Posterior cingulate gyrus (tissue), 11 donors: ENCODE measurements at regions not wholly inside any gene's neighbourhood (a gene's known extent, or its start where the extent isn't known, plus 50 kb on each side); places are given as distances from the start of the nearest gene placed in this dataset.
"Not testable (repeated sequence)": the region's sequence is repeated elsewhere in the genome, so short reads cannot be mapped to it uniquely, and the experiment has no call there.

ENCODE experiments used
- DNase-seq, 10 donors: peaks; one replicate each; pipeline versions ENCODE4 v3.0.0 to v3.0.0-alpha.2; 2020 to 2021; ENCODE audit warnings: mixed read lengths in 3 of 10
- intact Hi-C: fragments of 100-400 bp; cut with DNase I; formaldehyde crosslinking; loops from one replicate; pipeline ENCODE4 v1.15.1; 2023

DNA sequence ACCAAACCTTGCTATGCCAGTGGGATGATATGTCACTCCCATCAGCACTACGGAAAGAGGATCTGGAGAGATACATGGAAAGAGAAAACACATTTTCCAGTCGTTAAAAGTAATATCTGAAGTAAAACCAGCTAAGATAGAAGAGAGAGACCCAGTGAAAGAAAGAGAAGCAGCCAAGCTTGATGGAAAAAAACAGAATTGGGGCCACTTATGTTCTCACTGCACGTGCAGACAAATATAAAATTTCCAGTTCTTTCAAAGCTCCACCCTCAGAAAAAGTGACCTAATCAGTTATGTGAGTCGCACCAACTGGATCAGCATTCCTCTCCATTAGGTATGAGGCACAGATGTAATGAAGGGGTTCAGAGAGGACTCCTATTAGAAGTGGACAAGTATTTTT is 266.1 kb downstream of the MTERF1 start:
- DNase-seq, result no peak
- intact Hi-C loops, result no loop called here

DNA sequence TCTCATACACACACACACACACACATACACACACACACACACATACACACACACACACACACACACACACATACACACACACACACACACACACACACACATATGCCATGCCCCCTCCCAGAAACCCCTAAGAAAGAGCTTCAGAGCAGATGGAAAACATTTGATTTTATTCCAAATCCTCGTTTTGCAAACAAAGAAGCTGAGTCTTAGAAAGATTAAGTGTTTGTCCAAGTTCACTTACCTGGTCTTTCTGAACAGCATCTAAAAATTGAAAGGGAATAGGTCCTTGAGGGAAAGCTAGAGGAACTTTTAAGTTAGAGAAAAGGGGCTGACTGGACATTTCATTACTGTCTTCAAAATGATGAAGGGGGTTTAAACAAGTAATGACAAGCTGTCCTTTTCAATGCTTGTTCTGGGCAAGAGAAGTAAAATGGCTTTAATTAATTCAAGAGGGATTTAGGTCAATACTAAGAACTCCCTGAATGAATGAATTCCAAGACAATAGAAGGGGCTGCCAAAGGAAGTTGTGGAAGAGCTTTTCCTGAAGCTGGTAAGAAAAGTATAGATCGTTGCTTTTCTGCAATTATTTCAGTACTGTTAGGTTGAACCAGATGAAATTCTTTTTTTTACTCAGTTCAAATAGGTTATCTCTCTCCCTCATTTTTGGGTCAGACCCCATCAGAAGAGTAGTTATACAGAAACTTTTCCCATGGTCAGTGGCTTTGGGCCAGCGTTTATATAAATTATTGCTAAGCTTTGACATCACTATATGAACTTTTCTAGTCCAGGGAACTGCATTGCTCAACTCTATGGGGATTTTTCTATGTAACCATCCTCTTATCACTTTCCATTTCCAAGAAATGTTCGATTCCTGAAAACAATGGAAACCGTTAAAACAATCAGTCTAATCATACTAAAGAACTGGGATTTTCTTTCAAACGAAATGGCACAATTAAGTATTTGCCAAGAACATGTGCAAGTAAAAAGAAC is 261.4 kb downstream of the MTERF1 start:
- intact Hi-C loops, result no loop called here
- no peak for DNase-seq

DNA sequence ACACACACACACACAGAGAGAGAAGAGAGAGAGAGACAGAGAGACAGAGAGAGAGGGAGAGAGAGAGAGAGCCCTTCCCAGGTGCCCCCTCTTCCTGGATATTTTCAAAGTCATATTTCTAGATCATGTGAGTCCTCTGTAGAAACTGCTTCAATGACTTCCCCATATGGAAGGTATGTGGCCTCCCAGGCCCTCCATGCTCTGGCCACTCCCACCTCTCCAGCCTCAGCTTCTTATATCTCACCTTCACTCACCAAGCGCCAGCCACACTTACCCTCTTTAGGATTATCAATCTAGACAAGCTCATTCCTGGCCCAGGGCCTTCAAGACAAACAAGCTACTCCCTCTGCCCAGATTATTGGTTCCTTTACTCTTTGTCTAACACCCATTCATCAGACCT is 259.7 kb downstream of the MTERF1 start:
- intact Hi-C loops, result no loop called here
- DNase-seq, result no peak

DNA sequence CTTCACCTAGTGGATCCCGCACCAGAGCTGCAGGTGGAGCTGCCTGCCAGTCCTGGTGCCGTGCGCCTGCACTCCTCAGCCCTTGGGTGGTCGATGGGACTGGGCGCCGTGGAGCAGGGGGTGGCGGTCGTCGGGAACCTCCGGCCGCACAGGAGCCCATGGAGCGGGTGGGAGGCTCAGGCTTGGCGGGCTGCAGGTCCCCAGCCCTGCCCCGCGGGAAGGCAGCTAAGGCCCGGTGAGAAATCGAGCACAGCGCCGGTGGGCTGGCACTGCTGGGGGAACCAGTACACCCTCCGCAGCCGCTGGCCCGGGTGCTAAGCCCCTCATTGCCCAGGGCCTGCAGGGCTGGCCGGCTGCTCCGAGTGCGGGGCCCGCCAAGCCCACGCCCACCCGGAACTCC is 253.2 kb downstream of the MTERF1 start:
- peak in 3 of 10 donors; percentile 65 to 73 (median 68) for DNase-seq
- intact Hi-C loops, result not testable (repeated sequence)

DNA sequence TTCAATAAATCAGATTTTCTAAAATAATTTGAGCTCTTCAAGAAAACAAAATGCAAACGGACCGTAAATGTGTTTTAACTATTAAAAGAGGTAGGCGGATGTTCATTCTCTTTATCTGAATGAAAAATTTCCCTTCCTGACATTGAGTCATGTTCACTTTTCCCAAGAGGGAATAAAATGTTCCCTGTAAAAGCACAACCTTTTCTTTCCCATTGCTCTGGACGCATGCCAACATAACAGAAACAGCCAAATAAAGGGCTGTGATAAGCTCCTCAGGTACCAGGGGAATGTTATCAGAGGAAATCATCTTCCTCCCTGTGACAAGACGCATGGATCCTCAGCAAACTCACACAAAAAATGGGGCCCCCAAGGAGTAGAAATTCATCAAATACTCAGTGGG is 251.8 kb downstream of the MTERF1 start:
- no peak for DNase-seq
- intact Hi-C loops, result no loop called here

DNA sequence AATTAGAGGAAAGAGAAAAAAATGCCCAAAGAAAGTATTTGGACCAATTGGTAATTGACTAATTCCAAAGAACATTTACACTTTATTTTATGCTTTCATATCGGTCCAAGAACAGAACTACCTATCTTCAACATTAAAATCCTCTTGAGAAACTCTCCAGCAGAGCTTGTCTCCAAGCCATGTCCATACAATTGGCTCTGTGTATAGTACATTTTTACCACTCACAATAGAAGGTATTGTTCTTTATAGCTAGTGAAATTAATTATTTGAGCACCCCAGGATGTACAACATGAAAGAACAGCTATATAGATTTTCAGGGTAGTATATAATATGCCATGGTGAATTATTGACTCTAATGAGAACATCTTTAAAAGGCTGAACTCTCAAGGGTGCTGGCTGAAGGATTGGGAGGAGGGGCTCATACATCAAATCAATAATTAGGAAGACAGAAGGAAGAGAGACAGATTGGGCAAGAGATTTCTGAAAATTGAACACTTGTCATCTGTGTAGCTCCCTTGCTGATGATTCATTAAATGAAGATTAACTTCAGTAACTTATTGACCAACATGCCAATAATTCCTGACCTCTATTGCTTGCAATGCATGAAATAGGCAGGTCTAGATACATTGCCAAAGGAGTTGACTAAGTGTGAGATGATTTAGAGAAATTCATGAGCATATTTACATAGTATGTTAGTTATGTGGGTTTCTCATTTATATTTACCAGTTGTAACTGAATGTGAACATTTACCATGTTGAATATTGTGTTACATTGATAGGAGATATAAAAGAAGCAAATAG is 249.7 kb downstream of the MTERF1 start:
- intact Hi-C loops, result loop anchor here (10.0 kb wide), 1 partner anchor 546 kb away; no protein-coding TSS in a partner anchor
- no peak for DNase-seq

DNA sequence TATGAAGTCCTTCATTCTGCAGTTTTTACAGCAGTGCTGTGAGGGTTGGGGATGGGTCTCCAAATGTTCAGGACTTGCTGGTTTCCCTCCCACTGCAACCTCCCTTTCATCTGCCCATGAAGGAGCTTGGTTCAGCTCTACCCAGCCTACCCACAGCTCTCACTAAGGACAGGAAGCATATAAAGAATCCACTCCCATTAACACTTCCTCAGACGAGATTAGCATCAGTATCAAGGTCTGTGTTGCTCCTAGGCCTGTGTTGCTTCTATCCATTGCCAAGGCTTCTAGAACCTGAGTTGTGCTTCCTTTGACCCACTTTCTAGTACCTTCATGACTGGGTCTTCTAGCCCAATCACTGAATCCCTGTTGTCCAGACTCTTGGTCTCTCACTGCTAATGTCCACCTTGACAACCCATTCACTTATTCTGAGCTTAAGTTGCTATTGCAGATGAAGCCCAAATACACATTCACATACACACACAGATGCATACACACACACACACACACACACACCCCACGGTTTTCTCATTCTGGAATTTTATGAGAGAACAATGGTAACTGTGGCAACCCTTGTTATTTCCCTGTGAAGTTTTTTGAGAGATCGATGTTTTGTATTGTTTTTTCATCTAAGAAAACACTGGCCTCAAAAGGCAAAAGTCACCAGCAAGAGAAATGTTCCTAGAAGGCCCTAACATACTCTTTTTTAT is 248.1 kb downstream of the MTERF1 start:
- DNase-seq, result no peak
- intact Hi-C loops, result loop anchor here (10.0 kb wide), 1 partner anchor 548 kb away; no protein-coding TSS in a partner anchor

DNA sequence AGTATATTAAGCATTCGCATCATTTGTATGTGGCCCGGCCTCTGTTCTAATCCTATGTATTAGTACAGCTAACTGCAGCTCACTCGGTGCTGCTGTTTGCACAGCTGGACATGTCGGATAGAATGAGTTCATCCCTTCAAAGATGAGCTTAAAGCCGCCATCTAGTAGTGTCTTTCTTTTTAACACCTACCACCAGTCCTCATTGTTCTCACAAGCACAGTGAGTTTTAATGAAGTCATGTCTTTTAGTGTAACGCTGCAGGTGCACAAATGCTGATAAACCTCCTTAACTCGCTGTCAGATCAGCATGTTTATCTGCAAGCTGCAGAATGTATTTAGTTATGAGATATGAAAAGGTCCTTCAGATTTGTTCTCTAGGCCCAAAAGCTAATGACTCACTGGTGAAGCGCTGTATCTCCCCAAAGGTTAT is 247.5 kb downstream of the MTERF1 start:
- intact Hi-C loops, result loop anchor here (10.0 kb wide), 1 partner anchor 548 kb away; no protein-coding TSS in a partner anchor
- DNase-seq, result no peak

DNA sequence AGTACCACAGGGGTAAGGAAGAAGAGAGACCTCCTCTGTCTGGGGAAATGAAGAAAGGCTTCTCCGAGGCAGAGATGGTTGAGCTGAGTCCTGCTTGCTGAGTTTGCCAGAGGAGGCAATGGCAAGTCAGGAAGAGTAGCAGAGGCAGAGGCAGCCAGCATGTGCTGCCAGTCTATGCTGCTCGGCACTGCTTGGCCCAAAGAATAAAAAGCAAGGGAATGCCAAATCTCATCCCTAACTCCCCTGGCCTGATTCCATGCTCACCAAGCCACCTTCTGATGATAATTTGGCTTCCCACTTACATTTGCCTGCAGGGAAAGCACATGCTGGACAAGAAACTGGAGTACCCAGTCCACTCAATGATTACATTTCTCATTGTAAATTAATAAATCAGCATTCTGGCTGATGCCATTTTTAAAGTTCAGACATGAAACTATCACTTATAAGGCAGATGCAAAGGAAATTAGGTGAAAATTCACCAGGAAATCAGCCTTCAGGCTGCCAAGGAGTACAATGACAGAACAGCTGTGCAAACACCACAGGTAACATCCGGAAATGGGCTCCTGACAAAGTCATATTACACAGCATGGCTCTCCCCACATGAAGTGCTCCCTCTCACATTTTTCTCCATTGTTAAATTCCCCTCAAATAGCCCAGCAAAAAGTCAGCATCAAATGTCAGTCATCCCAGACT is 245.9 kb downstream of the MTERF1 start:
- intact Hi-C loops, result loop anchor here (10.0 kb wide), 1 partner anchor 550 kb away; no protein-coding TSS in a partner anchor

DNA sequence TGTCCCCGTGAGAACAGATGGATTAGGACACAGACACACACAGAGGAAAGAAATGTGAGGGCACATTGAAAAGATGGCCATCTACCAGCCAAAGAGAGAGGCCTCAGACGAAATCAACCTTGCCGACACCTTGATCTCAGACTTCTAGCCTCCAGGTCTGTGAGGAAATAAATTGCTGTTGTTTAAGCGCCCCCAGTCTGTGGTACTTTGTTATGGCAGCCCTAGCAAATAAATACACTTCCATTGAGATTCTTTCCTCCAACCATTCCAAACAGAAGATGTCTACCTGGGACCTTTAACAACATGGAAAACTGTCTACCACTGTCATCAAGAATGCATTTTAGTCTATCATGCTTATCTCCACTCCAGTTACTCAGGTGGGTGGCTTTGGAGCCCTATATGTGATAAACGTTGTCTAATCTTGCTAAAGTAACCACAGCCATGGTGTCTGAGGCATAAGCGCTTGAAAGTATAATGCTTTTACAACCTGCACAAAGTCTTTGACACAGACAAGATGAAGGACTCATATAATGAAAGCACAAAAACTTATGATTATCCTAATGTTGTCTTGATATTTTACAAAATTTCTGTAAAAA is 244.3 kb downstream of the MTERF1 start:
- no peak for DNase-seq
- intact Hi-C loops, result loop anchor here (10.0 kb wide), 1 partner anchor 551 kb away; no protein-coding TSS in a partner anchor

More for the DNA sequence above, 245.9 kb downstream of the MTERF1 start:
- no peak for DNase-seq

DNA sequence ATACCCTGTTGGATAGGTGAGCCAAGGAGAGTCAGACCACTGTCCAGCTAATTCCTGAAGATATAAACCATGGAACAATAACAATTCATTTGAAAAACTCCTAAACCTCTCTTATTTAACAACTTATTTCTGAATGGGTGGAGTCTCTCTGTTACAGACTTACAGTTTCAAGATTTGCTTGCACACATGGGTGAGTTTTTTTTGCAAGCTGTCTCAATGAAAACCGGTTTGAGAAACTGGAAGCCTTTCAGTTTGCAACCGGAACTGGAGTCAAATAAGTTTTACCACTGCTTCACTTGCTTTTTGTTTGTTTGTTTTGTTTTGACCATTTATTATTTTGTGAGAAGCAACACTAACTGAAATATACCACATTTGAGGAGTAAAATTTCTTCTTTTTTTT is 243.8 kb downstream of the MTERF1 start:
- intact Hi-C loops, result loop anchor here (10.0 kb wide), 1 partner anchor 552 kb away; no protein-coding TSS in a partner anchor
- no peak for DNase-seq

DNA sequence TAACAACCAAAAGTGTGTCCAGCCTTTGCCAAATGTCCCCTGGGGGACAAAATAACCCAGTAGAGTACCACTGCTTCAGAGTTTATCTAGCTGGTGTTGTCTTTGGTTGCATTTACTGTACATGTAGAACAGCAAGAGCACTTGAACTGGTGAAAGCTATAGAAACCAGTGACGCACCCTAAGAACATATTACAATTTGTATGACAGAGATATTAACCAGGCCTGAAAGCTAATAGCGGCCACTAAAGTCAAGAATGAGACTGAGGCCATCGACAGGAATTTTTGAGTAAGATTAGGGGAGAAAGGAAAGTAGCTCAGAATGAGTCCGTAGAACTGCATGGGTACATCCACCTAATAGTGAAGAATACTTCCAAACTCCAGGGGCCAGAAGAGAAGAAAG is 236.2 kb downstream of the MTERF1 start:
- DNase-seq, result no peak
- intact Hi-C loops, result no loop called here

DNA sequence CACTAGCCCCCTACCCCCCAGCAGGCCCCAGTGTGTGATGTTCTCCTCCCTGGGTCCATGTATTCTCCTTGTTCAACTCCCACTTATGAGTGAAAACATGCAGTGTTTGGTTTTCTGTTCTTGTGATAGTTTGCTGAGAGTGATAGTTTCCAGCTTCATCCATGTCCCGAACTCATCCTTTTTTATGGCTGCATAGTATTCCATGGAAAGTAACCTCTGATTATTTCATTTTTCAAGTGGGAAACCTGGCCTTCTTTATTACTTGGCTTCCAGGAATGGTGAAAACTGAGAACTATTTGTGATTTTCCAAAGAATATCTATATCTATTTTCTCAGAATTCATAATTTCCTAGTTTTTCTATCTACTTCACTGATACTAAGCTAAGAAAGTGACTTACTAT is 235.0 kb downstream of the MTERF1 start:
- intact Hi-C loops, result no loop called here
- DNase-seq, result no peak

DNA sequence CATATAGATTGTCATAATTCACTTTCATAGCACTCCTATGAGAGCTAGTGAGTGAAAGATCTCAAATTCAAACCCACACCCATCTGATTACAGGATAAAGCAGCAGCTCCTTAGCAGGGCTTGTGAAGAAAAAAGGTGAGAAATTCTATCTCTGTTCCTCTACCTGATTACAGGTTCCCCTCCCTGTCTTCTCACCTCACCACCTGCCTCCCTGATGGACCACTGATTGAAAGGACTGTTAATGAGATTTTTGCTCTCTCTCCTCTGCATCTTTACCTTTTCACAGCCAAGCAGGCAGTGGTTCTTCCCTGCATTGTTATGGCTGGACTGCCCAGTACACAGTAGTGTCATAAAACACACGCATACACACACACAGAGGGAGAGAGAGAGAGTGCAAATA is 228.5 kb downstream of the MTERF1 start:
- intact Hi-C loops, result no loop called here
- no peak for DNase-seq

DNA sequence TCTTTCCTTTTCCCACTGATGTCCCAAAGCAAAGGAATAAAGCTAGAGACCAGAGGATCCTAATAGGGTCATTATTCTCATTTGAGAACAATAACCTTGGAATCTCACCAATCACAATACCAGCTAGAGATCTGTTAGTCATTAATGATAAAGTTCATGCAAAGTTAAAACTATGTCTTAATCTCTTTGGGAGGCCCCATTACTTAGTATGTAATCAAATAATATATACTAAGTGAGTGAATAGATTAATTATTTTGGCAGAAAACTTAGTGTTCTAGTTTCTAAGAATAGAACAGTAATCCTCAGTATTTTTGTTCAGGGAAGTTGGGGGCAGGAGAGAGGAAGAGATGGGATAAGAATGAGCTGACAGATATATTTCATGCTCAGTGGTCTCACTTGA is 227.2 kb downstream of the MTERF1 start:
- DNase-seq, result no peak
- intact Hi-C loops, result no loop called here

DNA sequence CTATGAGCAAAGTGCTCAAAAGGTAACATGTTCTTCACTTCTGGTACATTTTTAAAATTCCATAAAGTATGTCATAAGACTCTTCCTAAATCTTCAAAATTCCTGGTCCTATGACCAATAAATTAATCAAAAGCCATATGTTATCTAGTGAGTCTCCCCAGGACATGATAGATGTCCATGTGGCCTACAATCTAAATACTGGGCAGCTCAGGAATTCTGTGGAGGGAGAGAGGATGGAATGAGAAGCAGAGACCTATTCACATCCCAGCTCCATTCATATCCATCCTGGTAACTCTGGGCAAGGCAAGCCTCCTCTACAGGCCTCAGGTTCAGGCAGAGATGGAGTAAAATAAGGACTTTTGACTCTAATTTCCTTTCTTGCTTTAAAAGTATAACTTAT is 224.8 kb downstream of the MTERF1 start:
- intact Hi-C loops, result no loop called here
- DNase-seq, result no peak

DNA sequence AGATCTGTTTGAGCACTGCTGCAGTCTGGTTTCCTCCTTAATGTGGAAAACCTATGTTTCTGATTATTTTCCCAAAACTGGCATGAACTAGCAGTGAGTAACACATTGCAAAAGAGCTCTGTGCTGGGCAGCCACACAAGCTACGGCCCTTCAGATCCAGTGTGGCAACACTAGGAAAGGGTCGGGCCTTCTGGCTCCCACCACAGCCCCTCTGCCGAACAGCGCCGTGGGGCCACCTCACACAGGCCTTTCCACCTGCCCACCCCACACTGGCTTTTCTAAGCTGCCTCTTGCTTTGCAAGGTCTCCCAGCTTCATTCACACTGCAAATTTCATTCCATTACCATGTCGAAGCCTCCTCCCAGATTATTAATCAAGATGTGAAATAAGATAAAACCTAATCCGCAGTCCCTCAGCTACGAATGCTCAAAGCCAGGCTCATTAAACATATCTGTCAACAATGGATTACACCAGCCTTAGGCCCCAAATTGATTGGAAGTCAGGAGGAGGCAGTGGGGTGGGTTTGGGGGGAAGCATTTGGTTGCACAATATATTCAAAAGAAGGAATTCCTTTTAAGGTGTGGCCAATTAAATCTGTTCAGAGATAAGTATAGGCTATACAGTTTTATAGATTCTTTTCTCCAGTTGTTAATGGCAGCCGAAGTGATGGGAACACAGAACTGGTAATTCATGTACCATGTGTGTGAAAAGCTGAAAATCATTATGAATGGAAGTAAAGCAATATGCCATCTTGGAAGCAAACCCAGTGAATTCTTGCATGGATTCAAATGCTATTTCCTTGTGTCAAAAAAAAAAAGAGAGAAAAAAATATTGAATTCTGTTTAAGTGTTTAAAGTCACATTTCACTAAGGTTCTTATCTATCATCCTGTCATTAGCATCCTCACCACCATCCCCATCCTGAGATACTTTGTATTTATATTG is 223.7 kb downstream of the MTERF1 start:
- intact Hi-C loops, result no loop called here
- no peak for DNase-seq

DNA sequence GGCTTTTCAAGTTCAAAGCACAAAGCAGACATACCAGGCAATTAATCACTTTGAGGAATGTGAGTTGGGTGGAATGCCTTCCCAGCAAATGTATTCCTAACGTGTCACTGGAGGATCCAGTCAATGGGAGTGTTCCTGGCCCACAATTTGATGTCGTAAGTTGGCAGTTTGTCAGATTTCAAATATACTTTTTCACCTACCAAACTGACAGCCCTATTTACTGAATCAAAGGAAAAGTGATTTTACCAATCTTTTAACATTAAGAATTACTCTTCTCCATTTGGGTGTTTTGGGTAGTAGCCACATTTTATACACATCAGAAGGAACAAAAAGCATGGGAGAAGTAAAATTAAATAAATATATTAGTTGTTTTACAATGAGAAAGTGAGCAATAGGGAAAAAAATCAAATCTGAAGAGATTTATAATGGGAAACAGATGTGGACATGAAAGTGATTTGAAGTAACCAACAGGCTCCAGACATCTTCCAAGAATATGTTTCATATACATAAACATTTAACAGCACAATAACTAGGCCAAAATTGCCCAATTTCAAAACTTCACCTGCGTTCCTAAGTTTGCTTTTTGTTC is 222.9 kb downstream of the MTERF1 start:
- DNase-seq, result no peak
- intact Hi-C loops, result no loop called here
